HEK293 (cell line): ENCODE measurements at regions not wholly inside any gene's neighbourhood (a gene's known extent, or its start where the extent isn't known, plus 50 kb on each side); places are given as distances from the start of the nearest gene placed in this dataset.

Experiments
- CTCF ChIA-PET: fragments of 350-600 bp; formaldehyde crosslinking; extraction: SDS; loops from one replicate; lab custom pipeline; 2021; ENCODE audit warnings: antibody characterized with exemption; lab: Yijun Ruan, JAX
- POLR2A ChIA-PET: fragments of 300-600 bp; formaldehyde crosslinking; extraction: SDS; loops from one replicate; lab custom pipeline; 2020; ENCODE audit warnings: antibody characterized with exemption, inconsistent platforms; lab: Yijun Ruan, JAX
- H3K27ac ChIP-seq: fragments of 200-500 bp; sonication (Bioruptor generic); 2 replicates; pipeline ENCODE4 v1.5.1; 2014; ENCODE audit warnings: low read depth, low read length, control low read depth, inconsistent platforms; ENCODE audit errors: extremely low read depth
- H3K36me3 ChIP-seq, 2 experiments: fragments of 200-500 bp in 1 of 2; sonication (Bioruptor generic) in 1 of 2; 1 replicate in 1 of 2; 2 replicates in 1 of 2; pipeline ENCODE4 v1.5.1; 2014 to 2017; ENCODE audit warnings: inconsistent platforms in 2 of 2, low read length in 2 of 2; ENCODE audit not compliant: control insufficient read depth in 2 of 2, insufficient read depth in 1 of 2
- H3K4me1 ChIP-seq: fragments of 200-500 bp; sonication (Bioruptor generic); 2 replicates; pipeline ENCODE4 v1.5.1; 2014; ENCODE audit warnings: mild to moderate bottlenecking, low read length, inconsistent platforms; ENCODE audit not compliant: control insufficient read depth, insufficient read depth
- H3K4me3 ChIP-seq: 2 replicates; pipeline ENCODE4 v1.5.1; 2011; ENCODE audit warnings: low read depth, mild to moderate bottlenecking, control low read depth, low read length, moderate library complexity
- H3K9me3 ChIP-seq: fragments of 200-500 bp; sonication (Bioruptor generic); 2 replicates; pipeline ENCODE4 v1.5.1; 2014; ENCODE audit warnings: low read depth, low read length, inconsistent platforms; ENCODE audit not compliant: control insufficient read depth, insufficient read depth
- KLF7 ChIP-seq: fragments of 450-650 bp; formaldehyde crosslinking; IDR thresholded peaks from 2 replicates; pipeline ENCODE4 v1.5.1; 2016; ENCODE audit warnings: missing biosample characterization, missing genetic modification characterization, borderline replicate concordance
- REPIN1 ChIP-seq: fragments of 450-650 bp; formaldehyde crosslinking; IDR thresholded peaks from 2 replicates; pipeline ENCODE4 v1.5.1; 2017; ENCODE audit warnings: missing biosample characterization, missing genetic modification characterization, low read depth
- TCF7L2 ChIP-seq: IDR thresholded peaks from 2 replicates; pipeline ENCODE4 v1.6.1; 2011; ENCODE audit warnings: low read depth, mild to moderate bottlenecking, inconsistent platforms, low read length, moderate library complexity, borderline replicate concordance
- YY2 ChIP-seq: fragments of 450-650 bp; formaldehyde crosslinking; IDR thresholded peaks from 2 replicates; pipeline ENCODE4 v1.5.1; 2016; ENCODE audit warnings: missing biosample characterization, missing genetic modification characterization
- ZBTB10 ChIP-seq: fragments of 450-650 bp; formaldehyde crosslinking; IDR thresholded peaks from 2 replicates; pipeline ENCODE4 v1.5.1; 2016; ENCODE audit warnings: missing biosample characterization, missing genetic modification characterization
- ZIC2 ChIP-seq: fragments of 450-650 bp; formaldehyde crosslinking; IDR thresholded peaks from 2 replicates; pipeline ENCODE4 v1.5.1; 2016; ENCODE audit warnings: missing biosample characterization, missing genetic modification characterization
- ZNF16 ChIP-seq: fragments of 450-650 bp; formaldehyde crosslinking; IDR thresholded peaks from 2 replicates; pipeline ENCODE4 v1.5.1; 2016; ENCODE audit warnings: low read depth, missing biosample characterization, missing genetic modification characterization
- ZNF19 ChIP-seq: fragments of 450-650 bp; formaldehyde crosslinking; IDR thresholded peaks from 2 replicates; pipeline ENCODE4; 2016; ENCODE audit warnings: missing biosample characterization, missing genetic modification characterization, low read depth
- ZNF2 ChIP-seq: fragments of 450-650 bp; formaldehyde crosslinking; IDR thresholded peaks from 2 replicates; pipeline ENCODE4 v1.5.1; 2016; ENCODE audit warnings: missing biosample characterization, missing genetic modification characterization
- ZNF23 ChIP-seq: fragments of 450-650 bp; formaldehyde crosslinking; IDR thresholded peaks from 2 replicates; pipeline ENCODE4 v1.5.1; 2016; ENCODE audit warnings: missing biosample characterization, missing genetic modification characterization, borderline replicate concordance
- ZNF292 ChIP-seq: fragments of 450-650 bp; formaldehyde crosslinking; IDR thresholded peaks from 2 replicates; pipeline ENCODE4 v1.5.1; 2016; ENCODE audit warnings: low read depth, missing biosample characterization, missing genetic modification characterization, borderline replicate concordance
- ZNF449 ChIP-seq: fragments of 450-650 bp; formaldehyde crosslinking; IDR thresholded peaks from 2 replicates; pipeline ENCODE4 v1.5.1; 2017; ENCODE audit warnings: missing biosample characterization, mild to moderate bottlenecking, missing genetic modification characterization, moderate library complexity
- ZNF514 ChIP-seq: fragments of 450-650 bp; formaldehyde crosslinking; IDR thresholded peaks from 2 replicates; pipeline ENCODE4 v1.5.1; 2016; ENCODE audit warnings: missing biosample characterization, missing genetic modification characterization
- ZNF518A ChIP-seq: fragments of 450-650 bp; formaldehyde crosslinking; conservative IDR thresholded peaks from 2 replicates; pipeline ENCODE4 v1.5.1; 2016; ENCODE audit warnings: low read depth, missing biosample characterization, missing genetic modification characterization
- ZNF529 ChIP-seq: fragments of 450-650 bp; formaldehyde crosslinking; IDR thresholded peaks from 2 replicates; pipeline ENCODE4 v1.5.1; 2017; ENCODE audit warnings: missing genetic modification characterization, missing biosample characterization; ENCODE audit not compliant: insufficient replicate concordance
- ZNF558 ChIP-seq: fragments of 450-650 bp; formaldehyde crosslinking; IDR thresholded peaks from 2 replicates; pipeline ENCODE4 v1.5.1; 2016; ENCODE audit warnings: missing biosample characterization, missing genetic modification characterization
- ZNF645 ChIP-seq: fragments of 450-650 bp; formaldehyde crosslinking; IDR thresholded peaks from 2 replicates; pipeline ENCODE4; 2016; ENCODE audit warnings: missing biosample characterization, missing genetic modification characterization
- ZNF654 ChIP-seq: fragments of 450-650 bp; formaldehyde crosslinking; IDR thresholded peaks from 2 replicates; pipeline ENCODE4 v1.5.1; 2016; ENCODE audit warnings: low read depth, missing biosample characterization, missing genetic modification characterization
- ZNF692 ChIP-seq: fragments of 450-650 bp; formaldehyde crosslinking; IDR thresholded peaks from 2 replicates; pipeline ENCODE4 v1.5.1; 2016; ENCODE audit warnings: missing biosample characterization, missing genetic modification characterization
- ZNF701 ChIP-seq: fragments of 450-650 bp; formaldehyde crosslinking; IDR thresholded peaks from 2 replicates; pipeline ENCODE4 v1.5.1; 2016; ENCODE audit warnings: missing biosample characterization, missing genetic modification characterization
- ZNF768 ChIP-seq: fragments of 450-650 bp; formaldehyde crosslinking; IDR thresholded peaks from 2 replicates; pipeline ENCODE4 v1.5.1; 2018; ENCODE audit warnings: missing biosample characterization, mild to moderate bottlenecking, missing genetic modification characterization
- ZNF785 ChIP-seq: fragments of 450-650 bp; formaldehyde crosslinking; IDR thresholded peaks from 2 replicates; pipeline ENCODE4 v1.5.1; 2016; ENCODE audit warnings: missing biosample characterization, missing genetic modification characterization
- ZSCAN16 ChIP-seq: fragments of 450-650 bp; formaldehyde crosslinking; IDR thresholded peaks from 2 replicates; pipeline ENCODE4 v1.5.1; 2016; ENCODE audit warnings: missing biosample characterization, missing genetic modification characterization
- ZSCAN5A ChIP-seq: fragments of 450-650 bp; formaldehyde crosslinking; IDR thresholded peaks from 2 replicates; pipeline ENCODE4 v1.5.1; 2016; ENCODE audit warnings: missing biosample characterization, missing genetic modification characterization

- Histone ChIP-seq H3K9me3 (no peaks in the 10 kb centered on the region), H3K4me3 (no peak overlapping the region), H3K27ac (no peak overlapping the region), H3K4me1 (no peaks in the 10 kb centered on the region), H3K36me3 (no peaks in the 10 kb centered on the region)
- CTCF ChIA-PET = no interaction called here
- POLR2A ChIA-PET = no interaction called here
- TF ChIP-seq ZNF449 = no peak
- TF ChIP-seq ZNF785 (tag by site-specific recombination) = no peak
- no peak for TF ChIP-seq ZNF19 (tag by site-specific recombination)
- TF ChIP-seq ZSCAN16 (tag by site-specific recombination) = no peak
- TF ChIP-seq ZSCAN5A (tag by site-specific recombination) = no peak
- TF ChIP-seq ZNF16 = no peak
- no peak for TF ChIP-seq ZIC2
- TF ChIP-seq ZNF529 (tag by site-specific recombination) = no peak
- TF ChIP-seq ZNF518A (tag by site-specific recombination) = no peak
- no peak for TF ChIP-seq ZNF292 (tag by site-specific recombination)
- no peak for TF ChIP-seq TCF7L2
- TF ChIP-seq KLF7 = no peak
- TF ChIP-seq ZNF23 (tag by site-specific recombination) = no peak
- TF ChIP-seq ZNF768 (tag by site-specific recombination) = no peak
- TF ChIP-seq REPIN1 (tag by site-specific recombination) = no peak
Observed at GRCh38 chr1:218025454-218025853, 259.6 kb upstream of the RRP15 start.

- Histone ChIP-seq H3K27ac (no peak overlapping the region), H3K4me3 (no peak overlapping the region), H3K9me3 (no peaks in the 10 kb centered on the region), H3K4me1 (no peaks in the 10 kb centered on the region), H3K36me3 (no peaks in the 10 kb centered on the region)
- POLR2A ChIA-PET = no interaction called here
- CTCF ChIA-PET = no interaction called here
- TF ChIP-seq ZNF692 (tag by site-specific recombination) (no peak), ZNF2 (tag by site-specific recombination) (no peak), ZNF514 (tag by site-specific recombination) (no peak), ZNF558 (no peak), ZNF701 (tag by site-specific recombination) (no peak), ZNF645 (tag by site-specific recombination) (no peak), YY2 (tag by site-specific recombination) (no peak), ZBTB10 (tag by site-specific recombination) (no peak), ZNF654 (tag by site-specific recombination) (no peak)
Observed at GRCh38 chr1:218027152-218027551, 257.9 kb upstream of the RRP15 start.
